ENCODE measurements at regions not wholly inside any gene's neighbourhood (a gene's known extent, or its start where the extent isn't known, plus 50 kb on each side); places are given as distances from the start of the nearest gene placed in this dataset.
"Not testable (repeated sequence)": the region's sequence is repeated elsewhere in the genome, so short reads cannot be mapped to it uniquely, and the experiment has no call there.

DNA sequence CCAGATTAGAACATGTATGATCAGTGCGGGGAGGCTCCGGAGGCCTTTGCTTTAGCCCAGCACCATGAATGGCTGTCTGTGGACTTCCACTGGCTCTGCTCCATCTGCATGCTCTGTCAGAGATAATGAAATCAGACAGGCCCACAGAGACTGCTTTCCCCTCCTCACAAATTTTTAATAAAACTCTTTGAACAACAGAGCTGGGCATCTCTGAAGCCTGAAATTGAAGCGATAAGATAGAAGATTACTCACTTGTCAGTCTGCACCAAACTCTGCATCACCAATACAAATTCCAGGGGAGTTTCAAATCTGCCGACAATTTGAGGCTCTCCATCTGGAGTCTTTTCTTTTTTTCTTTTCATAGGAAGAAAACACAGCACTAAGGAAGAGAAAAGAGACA is 110.0 kb downstream of the DYRK2 start:
- in situ Hi-C loops (cut with MboI; ENCODE audit: low sequenced_read_pairs): no loop called here

DNA sequence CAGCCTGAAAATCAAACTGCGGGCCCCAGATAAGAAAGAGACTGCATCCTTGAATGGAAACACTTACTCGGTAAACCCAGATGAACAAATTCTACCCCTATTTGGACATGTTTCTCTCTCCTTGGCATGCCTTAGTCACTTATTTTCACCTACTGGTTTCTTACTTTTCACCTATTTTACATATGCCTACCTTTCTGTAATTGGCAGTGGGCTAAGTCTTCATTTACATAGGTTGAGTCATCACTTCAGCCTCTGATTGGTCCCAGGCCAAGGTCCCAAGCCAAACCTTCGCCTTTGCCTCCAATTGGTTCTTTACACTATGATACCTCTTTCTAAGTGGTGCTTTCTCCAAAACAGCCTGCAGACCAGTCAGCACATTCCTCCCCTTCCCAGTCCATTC is 111.3 kb downstream of the DYRK2 start:
- in situ Hi-C loops (cut with MboI; ENCODE audit: low sequenced_read_pairs): no loop called here

DNA sequence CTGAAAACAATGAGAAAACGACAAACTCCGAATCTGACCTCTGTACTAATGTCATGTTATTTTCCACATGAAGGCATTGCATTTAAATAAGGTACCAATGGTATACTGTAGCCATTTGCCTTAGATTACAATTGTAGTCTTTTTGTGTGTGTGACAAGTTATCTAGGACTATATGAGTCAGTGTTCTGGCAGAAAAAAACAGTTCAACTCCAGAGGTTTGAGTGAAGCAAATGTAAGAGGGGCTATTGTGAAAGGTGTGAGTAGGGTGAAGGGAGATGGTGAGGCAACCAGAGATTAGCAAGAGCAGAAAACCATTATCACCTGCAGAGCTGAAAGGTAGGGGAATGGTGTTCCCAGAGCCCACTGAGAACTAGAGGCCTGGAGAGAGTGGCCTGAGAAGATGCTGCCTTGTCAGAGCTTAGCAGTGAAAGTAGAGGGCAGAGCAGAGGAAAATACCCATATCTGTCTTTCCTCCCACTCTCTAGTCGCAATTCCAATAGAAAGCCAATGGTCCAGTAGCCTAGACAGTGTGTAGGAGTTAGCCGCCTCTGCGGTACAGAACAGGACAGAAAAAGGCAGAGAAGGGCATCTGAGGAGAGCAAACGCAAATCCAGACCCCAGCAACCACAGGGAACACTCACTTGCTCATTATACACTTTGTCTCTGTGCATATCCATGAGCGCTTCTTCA is 112.2 kb downstream of the DYRK2 start:
- in situ Hi-C loops (cut with MboI; ENCODE audit: low sequenced_read_pairs): no loop called here

DNA sequence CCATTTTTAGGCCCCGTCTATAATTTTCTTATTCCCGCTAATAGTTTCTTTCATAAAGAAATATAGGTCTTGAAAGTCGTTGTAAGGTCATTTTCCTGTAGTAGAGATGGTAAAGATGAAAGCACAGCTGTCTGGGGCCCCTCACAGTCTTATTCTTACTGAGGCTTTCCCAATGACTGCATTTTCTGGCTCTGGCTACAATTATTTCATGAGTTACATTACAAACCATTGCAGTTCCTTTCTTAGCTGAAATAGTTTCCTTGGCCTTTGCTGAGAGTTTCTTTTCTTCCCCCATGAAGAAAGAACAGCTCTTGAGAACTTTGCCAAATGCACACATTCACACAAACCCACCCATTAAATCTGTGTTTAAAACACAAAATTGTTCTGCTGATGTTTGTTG is 113.0 kb downstream of the DYRK2 start:
- in situ Hi-C loops (cut with MboI; ENCODE audit: low sequenced_read_pairs): no loop called here

DNA sequence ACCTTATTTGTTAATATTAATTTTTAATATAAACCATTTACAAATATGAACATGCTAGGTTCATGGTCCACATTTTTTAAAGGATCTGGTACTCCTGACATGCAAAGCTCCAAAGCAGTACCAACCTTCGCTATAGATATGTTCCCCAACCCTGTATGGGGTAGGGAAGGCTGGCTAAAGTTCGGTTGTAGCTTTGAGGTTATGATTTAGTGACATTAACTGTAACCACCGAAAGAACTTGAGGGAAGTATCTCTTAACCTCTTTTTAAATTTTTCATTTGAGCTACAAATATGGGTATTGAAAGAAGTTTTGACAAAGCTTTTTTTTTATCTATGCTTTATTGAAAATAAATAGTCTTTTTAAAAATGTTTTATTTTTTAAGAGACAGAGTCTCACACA is 115.5 kb downstream of the DYRK2 start:
- in situ Hi-C loops (cut with MboI; ENCODE audit: low sequenced_read_pairs): no loop called here

DNA sequence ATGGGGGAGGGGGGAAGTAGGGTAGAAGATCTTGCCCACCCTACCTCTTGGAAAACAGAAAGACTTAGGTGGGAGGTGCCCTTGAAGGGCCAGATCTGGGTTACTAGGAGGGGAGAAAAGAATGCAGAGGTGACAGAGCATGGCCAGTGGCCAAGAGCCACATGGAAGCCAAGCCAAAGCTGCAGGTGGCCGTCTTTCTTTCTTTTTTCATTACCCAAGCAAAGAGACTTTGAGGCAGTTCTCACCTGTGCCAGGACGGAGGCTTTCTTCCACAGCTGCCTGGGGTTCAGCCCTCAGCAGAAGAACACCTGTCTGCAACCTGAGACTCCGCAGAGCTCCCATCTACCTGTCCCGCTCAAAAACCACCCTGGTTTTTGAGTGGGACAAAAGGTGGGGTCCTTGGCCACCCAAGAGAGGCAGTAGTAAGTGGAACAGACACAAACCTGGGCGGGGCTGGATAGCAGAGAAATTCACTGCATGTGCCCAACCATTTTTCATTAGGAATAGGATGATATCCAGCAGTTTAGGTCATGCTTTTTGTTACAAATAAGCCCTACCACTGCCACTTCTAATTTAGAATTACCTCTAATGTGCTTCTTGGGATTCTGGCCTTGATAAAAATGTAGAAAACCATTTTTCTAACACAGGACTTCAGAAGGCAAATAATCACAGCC is 116.5 kb downstream of the DYRK2 start:
- in situ Hi-C loops (cut with MboI; ENCODE audit: low sequenced_read_pairs): no loop called here

DNA sequence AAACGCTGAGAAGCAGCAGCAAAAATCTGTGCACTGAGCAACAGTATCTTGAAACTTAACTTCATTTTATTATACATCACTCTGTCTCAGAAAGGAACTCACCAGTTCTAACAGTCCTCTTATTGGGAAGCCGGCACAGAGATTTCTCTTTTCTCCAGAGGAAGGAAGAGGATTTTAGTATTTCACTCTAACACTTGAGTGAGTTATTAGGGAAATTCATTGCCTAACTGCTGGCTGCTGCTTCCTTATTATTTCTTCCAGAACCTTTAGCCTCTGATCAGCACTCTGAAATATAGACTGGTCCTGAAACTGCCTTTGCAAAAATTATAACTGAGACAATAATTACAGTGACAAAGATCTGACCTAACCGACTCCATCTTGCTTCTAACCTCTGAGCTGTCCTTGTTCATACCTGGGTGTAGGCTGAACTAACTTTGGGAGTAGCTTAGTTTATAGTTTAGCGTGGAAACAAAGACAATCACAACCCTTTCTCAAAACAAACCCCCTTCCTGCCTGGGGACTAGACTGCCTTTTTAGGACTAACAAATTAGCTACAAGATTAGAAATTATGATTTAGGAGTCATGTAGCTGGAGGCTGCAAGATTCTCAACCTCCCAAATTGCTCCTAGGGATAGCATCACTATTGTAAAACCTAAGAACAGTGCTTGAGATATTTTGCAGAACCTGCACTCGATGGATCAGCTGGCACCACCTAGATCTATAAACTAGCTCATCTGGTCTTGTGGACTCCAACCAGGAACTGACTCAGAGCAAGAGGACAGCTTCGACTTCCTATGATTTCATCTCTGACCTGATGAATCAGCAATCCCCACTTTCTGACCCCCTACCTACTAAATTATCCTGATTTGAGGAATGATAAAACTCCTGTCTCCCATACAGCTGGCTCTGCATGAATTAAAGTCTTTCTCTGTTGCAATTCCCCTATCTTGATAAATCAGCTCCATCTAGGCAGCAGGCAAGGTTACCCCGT is 117.5 kb downstream of the DYRK2 start:
- in situ Hi-C loops (cut with MboI; ENCODE audit: low sequenced_read_pairs): no loop called here

DNA sequence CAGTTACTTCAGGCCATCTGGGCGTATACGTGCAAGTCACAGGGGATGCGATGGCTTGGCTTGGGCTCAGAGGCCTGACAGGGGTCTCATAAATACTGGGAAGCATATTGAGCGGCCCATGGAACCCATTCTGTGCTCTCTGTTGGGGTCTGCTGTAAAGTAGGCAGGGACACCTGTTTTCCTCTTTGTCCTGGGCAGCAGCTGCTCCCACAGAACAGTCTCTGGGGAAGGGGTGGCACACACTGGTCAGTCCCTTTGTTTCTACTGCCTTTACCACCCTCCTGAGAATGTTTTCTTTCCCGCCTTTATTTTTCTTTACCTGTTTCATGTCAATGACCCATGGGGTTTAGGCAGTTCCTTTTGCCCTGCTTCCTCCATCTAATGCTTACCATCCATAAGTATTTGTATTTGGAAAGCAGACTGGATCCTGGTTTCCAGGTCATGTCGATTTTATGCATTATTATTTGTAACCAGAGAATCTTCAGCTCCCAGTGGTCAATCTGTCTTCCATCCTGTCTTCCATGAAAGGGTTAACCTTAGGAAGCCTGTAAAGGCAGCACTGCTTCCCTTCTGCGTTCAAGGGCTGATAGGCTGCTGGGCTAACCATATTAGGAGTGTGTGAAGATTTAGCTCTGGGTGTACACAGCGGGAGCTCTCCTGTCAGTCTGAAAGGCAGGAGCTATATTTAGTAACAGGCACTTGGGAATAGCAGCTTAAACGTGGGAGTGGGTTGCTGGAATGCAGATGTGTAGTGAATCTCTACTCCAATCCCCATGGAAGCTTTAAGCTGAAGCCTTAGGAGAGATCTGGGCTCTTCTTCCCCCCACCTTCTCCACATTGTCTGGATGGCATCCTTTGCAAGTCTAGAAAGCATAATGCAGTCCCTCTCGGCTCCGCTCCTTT is 124.0 kb downstream of the DYRK2 start:
- in situ Hi-C loops (cut with MboI; ENCODE audit: low sequenced_read_pairs): no loop called here

DNA sequence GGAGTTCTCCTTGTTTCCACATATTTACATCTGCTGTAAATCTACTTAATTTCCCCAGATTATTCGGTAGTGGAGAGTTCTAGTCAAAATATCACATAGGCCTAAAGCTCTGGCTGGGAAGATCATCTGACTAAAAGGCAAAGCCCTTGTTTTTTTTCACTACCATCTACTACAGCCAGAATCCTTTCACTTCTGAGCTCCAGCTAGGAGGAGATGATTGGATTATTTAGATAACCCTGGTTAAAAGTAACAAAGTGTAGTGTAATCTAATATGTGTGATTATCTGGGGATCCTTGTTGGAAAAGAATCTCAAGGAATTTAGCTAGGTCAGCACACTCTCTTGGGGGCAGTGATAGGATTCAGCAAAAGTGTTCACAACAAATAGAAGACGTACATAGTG is 125.4 kb downstream of the DYRK2 start:
- in situ Hi-C loops (cut with MboI; ENCODE audit: low sequenced_read_pairs): no loop called here

DNA sequence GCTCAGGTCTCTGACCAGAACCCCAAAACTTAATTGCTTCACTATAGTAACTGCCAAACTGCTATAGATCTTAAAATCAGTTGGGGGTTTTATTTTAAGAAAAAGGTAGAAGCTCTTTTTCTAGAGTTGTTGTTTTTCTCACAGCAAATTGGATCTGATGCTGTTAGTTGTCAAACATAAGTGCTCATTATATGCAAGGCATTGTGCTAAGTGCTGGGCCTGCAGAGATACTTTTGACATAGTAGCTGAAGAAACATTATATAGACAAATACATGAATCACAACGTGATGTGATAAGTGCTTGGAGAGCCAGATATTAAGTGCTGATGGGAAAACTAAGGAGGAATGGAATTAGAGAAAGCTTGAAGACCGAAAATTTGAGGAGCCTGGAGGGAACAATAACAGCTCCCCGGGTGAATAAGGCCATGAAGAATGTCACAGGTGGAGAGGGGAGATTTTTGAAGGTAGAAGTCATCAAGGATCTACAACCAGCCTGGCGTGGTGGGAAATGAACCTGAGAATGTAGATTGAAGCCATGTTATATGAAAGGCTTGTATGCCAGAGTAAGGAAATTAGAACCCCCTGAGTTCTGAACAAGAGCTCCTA is 126.5 kb downstream of the DYRK2 start:
- in situ Hi-C loops (cut with MboI; ENCODE audit: low sequenced_read_pairs): no loop called here

DNA sequence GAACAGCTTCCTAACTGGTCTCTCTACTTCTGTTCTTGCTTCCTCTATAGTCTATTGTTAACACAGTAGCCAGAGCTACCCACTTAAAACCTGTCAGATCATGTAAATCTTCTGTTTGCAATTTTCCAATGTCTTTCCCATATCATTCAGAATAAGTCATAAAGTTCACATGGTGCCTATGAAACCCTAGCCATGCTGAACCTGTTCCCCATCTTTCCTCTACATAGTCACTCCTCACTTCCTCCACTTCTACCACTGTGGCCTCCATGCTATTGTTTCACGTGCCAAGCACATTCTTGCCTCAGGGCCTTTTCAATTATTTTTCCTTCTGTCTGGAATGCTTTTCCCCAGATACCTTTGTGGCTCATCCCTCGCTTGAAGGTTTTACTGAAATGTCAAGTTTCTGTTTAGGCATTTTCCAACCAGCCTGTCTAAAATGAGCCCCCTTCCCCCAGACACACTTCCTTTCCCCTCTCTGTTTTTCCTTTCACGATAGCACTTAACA is 132.1 kb downstream of the DYRK2 start:
- in situ Hi-C loops (cut with MboI; ENCODE audit: low sequenced_read_pairs): no loop called here

DNA sequence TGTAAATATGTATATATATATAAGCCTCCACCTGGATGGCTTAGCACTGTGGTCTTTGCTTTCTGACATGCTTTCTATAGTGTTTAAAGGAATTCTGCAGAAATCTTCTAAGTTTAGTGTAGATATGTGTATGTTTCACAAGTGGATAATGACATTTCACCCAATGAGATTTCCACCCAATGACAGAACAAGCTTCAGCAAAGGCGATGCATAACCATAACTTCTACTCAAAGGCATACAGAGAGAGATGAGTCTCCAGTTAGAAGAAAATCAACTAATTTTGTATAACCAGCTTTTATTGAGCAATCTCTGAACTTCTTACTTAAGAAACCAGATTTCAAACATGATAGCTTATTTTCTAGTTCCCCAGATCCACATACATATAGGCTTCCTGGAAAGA is 134.0 kb downstream of the DYRK2 start:
- in situ Hi-C loops (cut with MboI; ENCODE audit: low sequenced_read_pairs): no loop called here

DNA sequence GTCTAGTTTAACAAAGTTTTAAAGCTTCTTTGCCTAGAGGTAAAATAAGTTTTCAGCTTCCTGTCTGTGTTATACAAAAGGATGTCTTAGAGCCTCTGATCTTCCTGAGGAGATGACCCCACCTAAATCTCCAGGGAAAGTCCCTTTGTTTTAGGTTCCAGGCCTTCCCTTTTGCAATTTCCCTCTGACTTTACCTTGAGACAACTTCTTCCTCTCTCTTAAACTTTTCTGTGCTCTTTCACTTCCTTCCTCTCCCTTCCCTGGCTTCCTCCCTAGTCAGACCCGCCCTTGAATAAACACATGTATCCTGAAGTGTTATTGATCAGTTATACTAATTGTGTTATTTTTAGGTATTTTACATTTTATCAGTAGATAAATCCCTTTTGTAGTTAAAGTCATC is 134.8 kb downstream of the DYRK2 start:
- in situ Hi-C loops (cut with MboI; ENCODE audit: low sequenced_read_pairs): no loop called here

DNA sequence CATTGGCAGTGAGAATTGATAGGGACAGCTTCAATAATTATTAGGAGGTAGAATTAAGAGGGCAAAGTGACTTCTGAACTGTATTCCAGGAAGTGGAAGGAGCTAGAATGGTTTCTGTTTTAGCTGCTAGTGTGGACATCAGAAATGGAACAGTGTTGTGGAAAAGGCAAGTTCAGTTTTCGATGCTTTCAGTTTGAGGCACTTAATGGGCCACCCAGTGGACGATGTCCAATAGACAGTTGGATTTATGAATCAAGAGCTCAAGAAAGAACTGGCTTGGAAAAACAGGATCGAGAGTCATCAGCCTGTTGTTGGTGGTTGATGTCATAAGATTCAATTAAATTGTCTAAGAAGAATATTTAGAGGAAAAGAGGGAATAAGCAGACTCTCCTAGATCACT is 136.3 kb downstream of the DYRK2 start:
- in situ Hi-C loops (cut with MboI; ENCODE audit: low sequenced_read_pairs): no loop called here

DNA sequence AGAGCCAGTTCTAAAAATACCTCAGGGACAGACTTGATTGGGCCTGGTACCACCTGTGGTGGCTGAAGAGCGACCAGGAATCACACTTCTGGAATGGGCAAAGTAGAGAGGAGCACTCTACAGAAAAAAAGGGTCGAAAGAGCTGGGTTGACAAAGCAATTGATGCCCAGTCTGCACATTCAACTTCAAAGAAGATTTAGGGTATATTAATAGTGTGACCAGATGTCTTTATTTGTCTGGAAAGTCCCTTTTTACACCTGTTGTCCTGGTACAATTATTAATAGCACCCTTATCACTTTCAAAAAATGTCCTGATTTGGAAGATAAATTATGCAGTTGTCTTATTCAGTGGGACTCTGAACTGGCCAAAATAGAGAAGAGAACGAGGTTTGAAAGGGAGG is 137.5 kb downstream of the DYRK2 start:
- in situ Hi-C loops (cut with MboI; ENCODE audit: low sequenced_read_pairs): no loop called here

DNA sequence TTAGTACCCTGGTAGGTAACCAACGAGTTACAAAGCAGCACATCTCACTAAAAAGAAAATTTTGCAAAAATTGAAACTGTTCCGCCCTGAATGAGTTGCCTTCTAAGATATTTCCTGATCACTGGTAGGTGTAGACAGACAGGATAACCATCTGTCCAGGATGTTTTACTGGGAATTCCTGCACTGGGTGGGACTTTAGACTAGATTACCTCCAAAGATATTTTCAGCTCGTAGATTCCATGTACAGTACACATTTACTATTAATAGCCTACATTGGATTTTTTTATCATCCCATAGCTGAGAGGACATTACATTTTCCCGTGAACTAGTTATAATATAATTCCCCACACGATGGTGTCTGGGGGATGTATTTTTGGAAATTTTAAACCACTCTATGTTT is 139.6 kb downstream of the DYRK2 start:
- in situ Hi-C loops (cut with MboI; ENCODE audit: low sequenced_read_pairs): no loop called here

DNA sequence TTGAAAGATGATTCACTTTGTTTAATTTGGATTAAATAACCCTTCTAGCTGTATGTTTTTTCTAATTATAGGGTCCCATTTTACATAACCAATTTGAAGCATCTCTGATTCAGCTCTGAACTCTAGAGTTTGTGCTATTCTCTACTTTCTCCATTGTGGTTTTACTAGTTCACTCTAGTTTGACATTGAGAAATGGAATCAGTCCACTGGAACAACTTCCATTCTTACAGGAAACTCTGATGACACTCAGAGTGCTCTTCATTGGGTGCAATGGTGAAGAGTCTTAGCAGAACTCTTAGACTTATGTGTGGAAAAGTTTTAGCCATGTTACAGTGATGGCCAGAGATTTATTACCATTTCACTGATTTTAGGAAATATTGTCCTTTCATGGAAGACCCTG is 140.7 kb downstream of the DYRK2 start:
- in situ Hi-C loops (cut with MboI; ENCODE audit: low sequenced_read_pairs): no loop called here

DNA sequence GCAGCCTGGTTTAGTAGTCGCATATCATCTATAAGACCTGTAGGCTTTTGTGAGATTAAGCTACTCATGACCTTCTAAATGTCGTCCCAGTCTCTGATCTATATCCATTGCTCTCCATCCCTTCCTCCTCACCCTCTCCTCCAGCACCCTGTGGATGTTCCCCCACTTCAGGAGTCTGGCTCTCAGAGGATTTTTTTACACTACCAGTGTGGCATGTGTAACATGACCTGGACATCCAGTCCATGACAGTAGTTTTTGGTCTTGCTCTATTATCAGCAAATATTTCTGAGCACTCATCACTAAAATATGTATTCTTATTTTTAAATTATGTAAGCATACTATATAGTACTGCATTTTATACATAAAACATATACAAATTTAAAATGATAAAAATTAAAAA is 142.1 kb downstream of the DYRK2 start:
- in situ Hi-C loops (cut with MboI; ENCODE audit: low sequenced_read_pairs): no loop called here

DNA sequence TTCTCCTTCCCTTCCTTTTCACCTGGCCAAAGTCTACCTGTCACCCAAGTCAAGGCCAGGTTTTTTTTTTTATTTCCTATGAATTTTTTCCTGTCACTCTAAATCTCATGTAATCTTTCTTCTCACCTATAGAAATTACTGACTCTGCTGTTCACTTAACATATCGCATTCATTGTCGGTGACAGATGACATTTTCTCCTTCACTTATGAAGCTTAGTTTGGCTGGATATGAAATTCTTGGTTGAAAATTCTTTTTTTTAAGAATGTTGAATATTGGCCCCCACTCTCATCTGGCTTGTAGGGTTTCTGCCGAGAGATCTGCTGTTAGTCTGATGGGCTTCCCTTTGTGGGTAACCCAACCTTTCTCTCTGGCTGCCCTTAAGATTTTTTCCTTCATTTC is 142.8 kb downstream of the DYRK2 start:
- in situ Hi-C loops (cut with MboI; ENCODE audit: low sequenced_read_pairs): not testable (repeated sequence)

DNA sequence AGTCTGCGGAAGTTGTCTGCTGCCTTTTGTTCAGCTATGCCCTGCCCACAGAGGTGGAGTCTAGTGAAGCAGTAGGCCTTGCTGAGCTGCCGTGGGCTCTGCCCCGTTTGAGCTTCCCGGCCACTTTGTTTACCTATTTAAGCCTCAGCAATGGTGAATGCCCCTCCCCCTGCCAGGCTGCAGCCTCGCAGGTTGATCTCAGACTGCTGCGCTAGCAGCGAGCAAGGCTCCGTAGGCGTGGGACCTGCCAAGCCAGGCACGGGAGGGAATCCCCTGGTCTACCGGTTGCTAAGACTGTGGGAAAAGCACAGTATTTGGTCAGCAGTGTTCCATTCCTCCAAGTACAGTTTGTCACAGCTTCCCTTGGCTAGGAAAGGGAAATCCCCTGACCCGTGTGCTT is 143.6 kb downstream of the DYRK2 start:
- in situ Hi-C loops (cut with MboI; ENCODE audit: low sequenced_read_pairs): no loop called here

Data from HL-60/S4 (cell line).